ENCODE measurements at regions not wholly inside any gene's neighbourhood (a gene's known extent, or its start where the extent isn't known, plus 50 kb on each side); places are given as distances from the start of the nearest gene placed in this dataset.

- Histone ChIP-seq H3K4me3 (replicated peaks; ENCODE audit: low read depth, low read length) (no peak overlapping the region), H3K36me3 (ENCODE audit: control insufficient read depth, insufficient read depth, low read length) (no peaks in the 10 kb centered on the region), H3K27me3 (replicated peaks; ENCODE audit: control insufficient read depth, insufficient read depth, low read length) (no peaks in the 10 kb centered on the region)
- no peak for DNase-seq (ENCODE audit: extremely low read depth, insufficient read length)
- no peak for TF ChIP-seq CTCF (IDR thresholded peaks at IDR 0.05; ENCODE audit: insufficient read depth, low read length, poor library complexity, severe bottlenecking)
These were observed 941.3 kb upstream of the PCDH20 start for GRCh38 chr13:62356977-62357376.

- TF ChIP-seq CTCF (IDR thresholded peaks at IDR 0.05; ENCODE audit: insufficient read depth, low read length, poor library complexity, severe bottlenecking): no peak
- H3K27me3 ChIP-seq (replicated peaks; ENCODE audit: control insufficient read depth, insufficient read depth, low read length): no peaks in the 10 kb centered on the region
- no peak for DNase-seq (ENCODE audit: extremely low read depth, insufficient read length)
These were observed 921.6 kb upstream of the PCDH20 start for GRCh38 chr13:62337109-62337880.

GRCh38 chr13:62336507-62336906 lies 920.9 kb upstream of the PCDH20 start:
- no peaks in the 10 kb centered on the region for H3K36me3 ChIP-seq (ENCODE audit: control insufficient read depth, insufficient read depth, low read length)
- no peak overlapping the region for H3K4me3 ChIP-seq (replicated peaks; ENCODE audit: low read depth, low read length)
- no peak for DNase-seq (ENCODE audit: extremely low read depth, insufficient read length)
- no peaks in the 10 kb centered on the region for H3K27me3 ChIP-seq (replicated peaks; ENCODE audit: control insufficient read depth, insufficient read depth, low read length)
- no peak for TF ChIP-seq CTCF (IDR thresholded peaks at IDR 0.05; ENCODE audit: insufficient read depth, low read length, poor library complexity, severe bottlenecking)

More at GRCh38 chr13:62337109-62337880, 921.6 kb upstream of the PCDH20 start:
- H3K4me3 ChIP-seq (replicated peaks; ENCODE audit: low read depth, low read length): no peak overlapping the region
- no peaks in the 10 kb centered on the region for H3K36me3 ChIP-seq (ENCODE audit: control insufficient read depth, insufficient read depth, low read length)

- Histone ChIP-seq H3K36me3 (ENCODE audit: control insufficient read depth, insufficient read depth, low read length) (no peaks in the 10 kb centered on the region), H3K27me3 (replicated peaks; ENCODE audit: control insufficient read depth, insufficient read depth, low read length) (no peaks in the 10 kb centered on the region), H3K4me3 (replicated peaks; ENCODE audit: low read depth, low read length) (no peak overlapping the region)
- no peak for TF ChIP-seq CTCF (IDR thresholded peaks at IDR 0.05; ENCODE audit: insufficient read depth, low read length, poor library complexity, severe bottlenecking)
- DNase-seq (ENCODE audit: extremely low read depth, insufficient read length): no peak
These were observed 917.8 kb upstream of the PCDH20 start for GRCh38 chr13:62333466-62333865.

- DNase-seq (ENCODE audit: extremely low read depth, insufficient read length): no peak
- no peak for TF ChIP-seq CTCF (IDR thresholded peaks at IDR 0.05; ENCODE audit: insufficient read depth, low read length, poor library complexity, severe bottlenecking)
- Histone ChIP-seq H3K36me3 (ENCODE audit: control insufficient read depth, insufficient read depth, low read length) (no peaks in the 10 kb centered on the region), H3K27me3 (replicated peaks; ENCODE audit: control insufficient read depth, insufficient read depth, low read length) (no peaks in the 10 kb centered on the region), H3K4me3 (replicated peaks; ENCODE audit: low read depth, low read length) (no peak overlapping the region)
These were observed 915.7 kb upstream of the PCDH20 start for GRCh38 chr13:62331384-62331783.
